GM12873 (cell line): ENCODE measurements at regions not wholly inside any gene's neighbourhood (a gene's known extent, or its start where the extent isn't known, plus 50 kb on each side); places are given as distances from the start of the nearest gene placed in this dataset.

Experiments used
- TF ChIP-seq, protein P1 (sequence below): IDR thresholded peaks from 2 replicates; pipeline ENCODE4 v1.5.1; 2012; ENCODE audit warnings: low read depth, mild to moderate bottlenecking, moderate library complexity, low read length, control low read depth; ENCODE audit not compliant: insufficient read depth; ENCODE audit errors: missing control alignments

DNA sequence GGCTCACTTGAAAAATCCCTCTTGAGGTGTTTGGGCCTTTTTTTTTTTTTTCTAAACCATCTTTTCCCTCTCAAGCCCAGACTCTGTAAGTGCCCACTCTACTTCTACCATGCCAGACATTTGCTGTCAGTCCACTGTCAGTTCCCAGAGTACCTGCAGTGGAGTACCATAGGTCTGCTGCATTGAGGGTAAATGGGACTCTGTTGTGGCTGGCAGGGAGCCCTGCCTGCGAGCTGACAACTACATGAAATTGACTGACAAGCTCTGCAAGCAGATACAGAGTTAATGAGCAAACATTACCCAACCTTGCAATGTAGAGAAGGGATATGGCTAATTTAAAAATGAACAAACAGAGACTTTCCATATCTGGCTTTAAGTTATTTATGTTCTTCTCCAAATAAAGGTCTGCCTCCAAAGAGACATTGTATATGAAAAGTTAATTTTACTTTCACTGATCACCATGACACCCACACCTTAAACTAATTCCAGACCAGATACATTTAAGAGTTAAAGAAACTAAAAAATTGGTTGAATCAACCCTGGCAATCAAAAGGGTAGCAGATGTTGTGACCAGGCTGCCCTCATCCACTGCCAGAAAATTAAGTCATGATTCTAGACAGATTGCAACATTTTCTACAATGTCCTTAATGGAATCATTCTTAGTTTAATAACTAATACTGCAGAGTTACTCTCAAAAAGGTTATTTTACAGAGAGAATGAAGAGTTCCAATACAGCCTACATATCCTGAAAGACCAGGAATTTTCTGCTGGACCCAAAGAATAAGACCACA is 100.4 kb upstream of the PAM start:
- TF ChIP-seq, protein P1, sequence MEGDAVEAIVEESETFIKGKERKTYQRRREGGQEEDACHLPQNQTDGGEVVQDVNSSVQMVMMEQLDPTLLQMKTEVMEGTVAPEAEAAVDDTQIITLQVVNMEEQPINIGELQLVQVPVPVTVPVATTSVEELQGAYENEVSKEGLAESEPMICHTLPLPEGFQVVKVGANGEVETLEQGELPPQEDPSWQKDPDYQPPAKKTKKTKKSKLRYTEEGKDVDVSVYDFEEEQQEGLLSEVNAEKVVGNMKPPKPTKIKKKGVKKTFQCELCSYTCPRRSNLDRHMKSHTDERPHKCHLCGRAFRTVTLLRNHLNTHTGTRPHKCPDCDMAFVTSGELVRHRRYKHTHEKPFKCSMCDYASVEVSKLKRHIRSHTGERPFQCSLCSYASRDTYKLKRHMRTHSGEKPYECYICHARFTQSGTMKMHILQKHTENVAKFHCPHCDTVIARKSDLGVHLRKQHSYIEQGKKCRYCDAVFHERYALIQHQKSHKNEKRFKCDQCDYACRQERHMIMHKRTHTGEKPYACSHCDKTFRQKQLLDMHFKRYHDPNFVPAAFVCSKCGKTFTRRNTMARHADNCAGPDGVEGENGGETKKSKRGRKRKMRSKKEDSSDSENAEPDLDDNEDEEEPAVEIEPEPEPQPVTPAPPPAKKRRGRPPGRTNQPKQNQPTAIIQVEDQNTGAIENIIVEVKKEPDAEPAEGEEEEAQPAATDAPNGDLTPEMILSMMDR: no peak

DNA sequence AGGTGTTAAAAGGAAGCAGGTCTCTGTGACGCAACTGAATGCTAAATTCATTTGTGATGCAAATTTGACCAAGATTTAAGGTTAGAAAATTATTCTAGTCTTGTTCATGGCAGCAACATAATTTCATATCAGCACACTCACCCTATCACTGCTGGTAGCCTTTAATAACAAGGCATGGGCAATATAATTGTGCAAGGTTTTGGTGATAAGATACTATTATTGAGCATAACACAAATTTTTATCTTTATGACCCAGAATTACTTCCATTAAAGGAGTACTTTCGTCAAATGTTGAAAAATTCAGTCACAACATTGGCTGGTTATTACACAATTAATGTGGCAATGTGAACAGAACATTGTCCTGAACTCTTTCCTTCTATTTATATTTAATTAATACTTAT is 96.0 kb upstream of the PAM start:
- TF ChIP-seq, protein P1: no peak

DNA sequence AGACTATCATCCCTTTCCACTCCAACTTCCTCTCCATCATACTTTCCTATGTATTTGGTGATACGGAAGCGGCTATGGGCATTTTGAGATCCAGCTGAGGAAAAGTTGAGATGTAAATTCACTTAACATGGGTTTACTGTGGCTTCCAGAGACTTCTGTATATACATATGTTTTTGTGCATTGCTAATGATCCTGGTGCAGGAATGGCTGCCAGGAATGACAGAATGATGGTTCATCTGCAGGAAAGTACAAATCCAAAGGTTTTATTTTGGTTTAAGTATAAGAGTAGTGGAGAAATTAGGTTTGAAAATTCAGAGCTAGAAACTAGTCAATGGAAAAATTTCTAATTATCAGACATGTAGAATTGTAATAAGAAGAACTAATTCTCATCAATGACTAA is 95.0 kb upstream of the PAM start:
- TF ChIP-seq, protein P1: no peak

DNA sequence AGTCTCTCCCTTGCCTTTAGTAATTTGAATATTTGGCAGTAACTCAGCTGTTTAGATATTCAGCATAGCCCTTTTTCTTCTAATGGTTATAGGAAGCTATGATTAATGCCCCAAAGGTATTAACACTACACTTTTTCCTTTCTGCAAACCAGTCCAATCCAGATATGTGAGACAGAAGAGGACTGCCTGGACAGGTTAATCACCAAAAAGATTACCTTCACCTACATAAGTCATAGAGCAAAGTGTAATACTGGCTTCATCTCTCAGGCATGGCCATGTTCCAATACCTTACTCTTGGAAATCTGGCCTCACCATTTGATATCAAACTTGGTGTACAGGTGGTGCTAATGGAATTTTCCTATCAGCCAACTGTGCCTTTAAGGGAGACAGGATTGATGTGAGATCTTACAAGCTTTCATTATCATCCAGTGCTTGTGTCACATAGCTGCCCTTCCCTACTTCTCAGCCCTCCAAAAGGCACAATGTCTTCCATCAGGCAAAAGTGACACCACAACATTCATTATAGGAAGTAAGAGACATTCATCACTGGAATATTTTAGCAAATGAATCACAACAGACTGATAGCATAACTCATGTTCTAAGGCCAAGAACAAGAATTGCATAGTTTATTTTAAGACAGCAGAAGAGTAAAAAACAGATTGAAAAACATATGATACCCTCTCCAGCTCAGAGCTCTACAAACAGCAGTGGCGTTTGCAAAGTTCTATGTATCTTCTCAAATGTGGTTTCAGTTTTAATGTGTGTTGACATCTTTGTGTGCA is 91.2 kb upstream of the PAM start:
- TF ChIP-seq, protein P1: no peak

DNA sequence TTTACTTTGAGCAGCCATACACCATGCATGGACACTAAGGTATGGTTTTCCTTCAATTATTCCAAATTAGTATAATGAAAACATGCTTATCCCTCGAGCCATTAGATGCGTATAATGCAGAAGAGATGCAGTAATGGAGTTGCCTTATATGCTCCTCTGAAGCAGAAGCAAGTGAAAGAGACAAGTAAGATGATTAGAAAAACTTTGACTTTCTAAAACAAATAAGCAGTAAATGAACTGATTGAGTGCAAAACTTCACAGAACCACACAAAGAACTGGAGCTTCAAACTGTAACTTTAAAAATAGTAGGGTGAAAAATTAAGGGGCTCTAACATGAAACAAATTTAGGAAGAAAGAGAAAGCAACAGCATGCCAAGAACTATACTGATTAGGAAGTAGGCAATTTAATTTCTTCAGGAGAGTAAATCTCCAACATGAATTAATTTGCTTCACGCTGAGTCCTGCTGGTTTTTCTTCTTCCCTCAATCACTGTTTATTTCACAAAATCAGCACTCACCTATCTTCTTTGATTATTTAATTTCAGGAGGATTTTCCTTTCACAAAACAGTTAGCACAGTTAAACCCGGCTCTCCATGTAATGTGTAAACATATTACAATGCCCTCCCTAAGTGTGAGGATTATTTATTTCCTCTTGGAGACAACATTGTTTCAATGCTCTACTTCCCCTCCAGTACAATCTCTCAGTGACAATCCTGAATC is 90.3 kb upstream of the PAM start:
- TF ChIP-seq, protein P1: no peak

DNA sequence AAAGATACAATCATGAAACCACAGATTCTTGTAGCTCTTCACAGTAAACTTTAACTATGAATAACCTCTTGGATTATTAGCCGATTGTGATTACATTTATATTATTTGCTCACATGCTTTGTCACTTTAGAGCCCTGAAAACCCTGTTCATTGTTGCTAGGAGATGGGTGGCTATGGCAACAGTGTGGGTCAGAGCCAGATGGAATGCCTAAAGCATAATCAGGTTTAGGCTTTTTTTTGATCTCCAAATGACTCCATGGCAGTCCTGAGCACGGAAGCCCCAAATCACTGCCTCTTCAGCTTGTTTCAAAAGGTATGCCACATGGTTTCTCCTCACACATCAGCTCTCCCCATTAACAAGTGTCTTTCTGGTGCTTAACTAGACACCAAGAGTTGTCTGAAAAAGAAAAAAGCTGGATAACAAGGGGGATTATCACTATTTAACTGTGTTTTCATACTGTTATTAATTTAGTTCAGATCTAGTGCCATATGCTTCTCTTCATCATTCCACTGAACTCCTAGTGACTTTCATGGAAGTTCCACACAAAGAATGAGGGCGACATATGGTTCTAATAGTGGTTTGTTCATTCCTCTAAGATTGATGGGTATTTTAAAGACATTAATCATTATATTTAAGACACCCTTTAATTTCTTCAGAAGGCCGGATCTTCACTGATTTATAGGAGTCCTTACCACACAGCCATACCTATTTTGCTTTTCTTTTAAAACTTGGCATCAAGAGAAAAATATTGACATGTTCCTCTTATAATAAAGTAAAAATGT is 88.8 kb upstream of the PAM start:
- TF ChIP-seq, protein P1: no peak
